ENCODE measurements at regions not wholly inside any gene's neighbourhood (a gene's known extent, or its start where the extent isn't known, plus 50 kb on each side); places are given as distances from the start of the nearest gene placed in this dataset.

DNA sequence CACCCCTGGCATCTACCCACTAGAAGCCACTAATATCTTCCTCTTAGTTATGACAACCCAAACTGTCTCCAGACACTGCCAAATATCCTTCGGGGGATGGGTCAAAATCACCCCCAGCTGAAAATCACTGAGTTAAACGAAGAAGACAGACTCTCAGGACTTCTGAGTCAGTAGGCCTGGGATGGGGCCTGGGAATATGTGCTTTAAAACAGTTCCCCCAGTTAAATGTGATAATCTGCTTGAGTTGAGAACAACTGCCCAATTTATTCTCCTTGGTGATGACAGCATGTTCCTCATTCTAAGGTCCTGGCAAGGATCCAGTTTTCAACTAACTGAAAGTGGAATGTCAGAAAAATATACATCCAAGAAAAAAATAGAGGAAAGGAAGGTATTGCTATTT lies 52.4 kb downstream of the CBLL2 start:
- DNase-seq = no peak

DNA sequence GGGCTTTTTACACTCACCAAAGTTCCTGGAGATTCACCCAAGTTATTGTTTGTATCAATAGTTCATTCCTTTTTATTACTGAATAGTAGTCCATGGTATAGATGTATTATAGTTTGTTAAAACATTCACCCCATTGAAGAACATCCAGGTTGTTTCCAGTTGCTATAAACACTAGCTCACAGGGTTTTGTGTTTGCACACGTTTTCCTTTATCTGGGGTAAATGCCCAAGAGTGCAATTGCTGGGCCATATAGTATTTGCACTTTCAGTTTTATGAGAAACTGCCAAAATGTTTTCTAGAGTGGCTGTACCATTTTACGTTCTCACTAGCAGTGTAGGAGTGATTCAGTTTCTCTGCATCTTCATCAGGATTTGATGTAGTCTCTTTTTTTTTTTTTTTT lies 57.1 kb downstream of the CBLL2 start:
- DNase-seq = no peak

DNA sequence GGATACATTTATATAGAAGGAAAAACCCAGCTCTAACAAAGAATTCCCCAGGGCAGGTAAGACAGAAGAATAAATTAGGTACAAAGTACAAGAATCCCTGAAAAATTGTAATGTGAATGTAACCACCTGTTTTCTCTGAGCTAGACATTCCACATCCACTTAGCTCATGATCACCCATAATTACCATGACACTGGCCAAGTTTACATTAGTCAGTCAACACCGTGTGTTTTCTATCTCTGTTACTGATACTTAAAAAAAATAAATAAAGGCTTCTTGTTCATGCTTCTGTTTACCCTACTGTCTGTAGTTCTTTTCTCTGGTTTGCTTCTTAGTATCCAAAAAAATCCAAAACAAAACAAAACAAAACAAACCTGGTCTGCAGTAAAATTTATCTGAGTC lies 66.0 kb downstream of the CBLL2 start:
- DNase-seq = no peak

DNA sequence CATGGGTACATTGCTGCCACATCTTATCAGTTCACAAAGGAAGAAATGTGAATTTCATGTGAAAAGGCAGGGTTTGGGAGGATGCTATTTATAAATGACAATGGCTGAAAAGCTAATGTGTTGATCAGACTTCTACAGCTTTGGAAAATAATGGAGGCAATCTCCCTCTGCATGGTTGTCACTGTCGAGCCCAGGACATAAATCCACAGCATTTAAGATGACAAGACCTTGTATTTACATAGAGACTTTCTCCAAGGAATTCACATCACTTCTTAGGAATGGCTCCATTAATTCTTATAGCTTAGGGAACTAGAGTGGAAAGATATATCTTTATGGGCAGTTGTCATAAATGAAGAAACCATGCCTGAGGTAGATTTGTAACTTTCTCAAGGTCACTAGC lies 66.7 kb downstream of the CBLL2 start:
- DNase-seq = no peak

DNA sequence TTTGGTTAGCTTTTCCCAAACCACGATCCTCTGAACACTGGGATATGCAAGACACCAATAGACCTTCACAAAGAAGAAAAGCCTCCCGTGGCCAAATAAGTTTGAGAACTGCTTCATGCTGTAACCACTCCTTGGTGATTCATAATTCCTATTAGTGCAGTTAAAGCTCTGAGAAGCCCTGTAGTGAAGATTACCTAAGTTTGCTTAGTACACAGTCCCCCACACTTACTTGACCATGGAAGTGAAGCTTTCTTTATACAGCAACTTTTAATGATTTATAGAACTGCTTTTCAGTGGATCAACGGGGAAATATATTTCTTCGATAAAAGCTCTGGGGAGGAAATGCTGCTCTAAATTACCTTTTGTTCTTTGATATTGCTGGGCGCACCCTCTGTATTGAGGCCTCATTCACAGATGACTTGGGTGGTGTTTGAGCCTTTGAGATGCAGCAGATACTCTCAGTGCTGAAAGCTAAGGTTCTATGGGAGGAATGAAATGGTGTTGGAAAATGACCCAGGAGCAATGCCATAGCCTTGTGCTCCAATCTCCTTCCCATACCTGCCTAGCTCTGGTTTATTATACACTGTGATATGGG lies 67.4 kb downstream of the CBLL2 start:
- no peak for DNase-seq

DNA sequence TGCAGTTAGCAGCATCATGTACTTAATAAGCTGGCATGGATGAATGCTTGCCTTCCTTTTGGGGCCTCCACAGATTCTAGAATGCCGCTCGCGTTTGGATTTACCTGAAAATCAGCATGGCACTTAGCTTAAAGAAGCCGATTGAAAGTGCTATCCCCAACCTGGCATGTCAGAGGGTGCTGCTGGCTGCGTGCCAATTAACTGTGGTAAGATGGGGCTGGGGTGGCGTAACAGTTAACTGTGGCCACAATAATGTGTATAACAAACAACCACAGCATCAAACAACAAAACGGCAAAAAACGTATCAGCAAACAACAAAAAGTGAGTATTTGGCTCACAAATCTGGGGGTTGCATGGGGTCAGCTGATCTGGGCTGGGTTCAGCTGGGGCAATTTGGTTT lies 70.5 kb downstream of the CBLL2 start:
- DNase-seq = no peak

DNA sequence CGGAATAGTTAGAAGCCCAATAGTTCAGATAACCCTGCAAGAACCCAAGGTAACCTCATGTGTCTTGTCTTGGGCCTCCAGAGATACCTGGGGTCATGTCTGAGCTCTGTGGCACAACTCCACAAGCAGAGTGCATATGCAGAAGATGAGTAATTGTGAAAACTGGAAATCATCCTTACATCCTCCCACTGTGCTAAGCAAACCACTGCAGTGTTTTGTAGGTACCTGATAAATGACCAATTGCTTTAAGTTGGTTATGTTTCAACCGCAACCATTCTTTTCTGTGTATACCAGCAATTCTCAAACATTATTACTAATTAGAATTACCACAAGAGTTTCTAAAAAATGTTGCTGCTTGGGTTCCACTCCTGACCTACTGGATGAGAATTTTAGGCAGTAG lies 73.2 kb downstream of the CBLL2 start:
- DNase-seq = no peak

DNA sequence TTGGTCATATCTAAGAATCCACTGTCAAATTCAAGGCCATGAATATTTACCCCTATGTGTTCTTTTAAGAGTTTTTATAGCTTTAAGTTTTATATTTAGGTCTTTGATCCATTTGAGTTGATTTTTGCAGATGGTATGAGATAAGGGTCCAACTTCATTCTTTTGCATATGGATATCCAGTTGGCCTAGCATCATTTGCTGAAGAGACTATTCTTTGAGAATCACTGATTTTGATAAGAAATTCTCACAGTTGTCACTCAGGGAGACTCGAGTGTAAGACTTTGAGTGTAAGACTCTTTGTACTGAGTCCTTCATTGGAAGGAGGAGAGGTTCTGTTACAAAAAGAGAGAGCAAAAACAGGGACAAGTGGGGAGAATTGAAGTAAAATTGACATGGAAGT lies 74.8 kb downstream of the CBLL2 start:
- no peak for DNase-seq

DNA sequence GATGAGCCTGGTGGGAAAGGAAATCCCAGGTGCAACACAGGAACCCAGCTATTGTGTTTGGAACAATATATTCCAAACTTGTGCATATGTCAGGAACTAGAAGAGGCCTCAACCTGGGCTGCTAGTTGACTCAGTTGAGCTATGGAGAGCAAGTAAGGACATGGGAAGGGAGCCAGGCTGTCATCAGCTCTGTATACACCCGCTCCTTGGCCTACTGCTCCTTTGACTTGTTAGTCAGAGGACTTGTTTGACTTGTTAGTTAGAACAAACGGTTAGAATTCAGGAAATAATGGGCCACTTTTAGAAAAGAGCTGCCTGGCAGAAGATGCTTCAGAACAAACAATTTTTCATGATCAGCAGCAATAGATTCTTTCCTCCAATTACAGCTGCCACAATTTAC lies 76.4 kb downstream of the CBLL2 start:
- DNase-seq = no peak

DNA sequence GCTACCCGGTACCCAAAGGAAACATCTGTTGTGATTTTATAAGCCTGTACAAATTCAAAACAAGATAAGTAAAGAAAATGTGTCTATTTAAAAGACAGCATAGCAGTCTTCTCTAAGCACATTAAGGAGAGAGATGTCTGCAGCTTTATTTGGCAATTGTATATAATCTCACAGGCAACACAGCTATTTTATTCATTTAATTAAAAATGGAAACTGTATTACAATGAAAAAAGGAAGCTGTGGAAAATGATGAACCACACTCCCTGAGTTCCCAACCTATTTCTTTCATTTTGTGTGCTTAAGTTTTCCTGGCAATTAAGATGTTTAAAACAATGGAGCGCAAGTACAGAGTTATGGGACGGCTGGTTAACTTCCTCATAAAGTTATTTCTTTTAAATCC lies 78.4 kb downstream of the CBLL2 start:
- DNase-seq = no peak

DNA sequence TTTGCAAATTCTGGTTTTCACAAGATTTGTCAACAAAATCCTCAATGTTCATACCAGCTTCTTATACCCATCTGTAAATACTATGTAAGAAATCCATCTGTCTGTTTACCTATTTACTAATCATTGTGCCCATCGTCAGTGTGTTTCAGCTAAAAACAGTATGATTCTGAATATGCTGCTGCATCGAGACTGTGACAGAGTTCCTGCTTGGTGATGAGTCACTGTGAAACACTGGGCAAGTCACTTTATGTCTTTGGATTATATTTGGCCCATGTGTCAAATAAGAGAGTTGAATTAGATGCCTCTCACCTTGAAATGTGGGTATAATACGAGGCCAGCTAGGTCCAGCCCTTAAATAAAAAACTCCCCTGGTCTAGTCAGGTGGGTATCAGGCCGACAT lies 79.3 kb downstream of the CBLL2 start:
- no peak for DNase-seq

DNA sequence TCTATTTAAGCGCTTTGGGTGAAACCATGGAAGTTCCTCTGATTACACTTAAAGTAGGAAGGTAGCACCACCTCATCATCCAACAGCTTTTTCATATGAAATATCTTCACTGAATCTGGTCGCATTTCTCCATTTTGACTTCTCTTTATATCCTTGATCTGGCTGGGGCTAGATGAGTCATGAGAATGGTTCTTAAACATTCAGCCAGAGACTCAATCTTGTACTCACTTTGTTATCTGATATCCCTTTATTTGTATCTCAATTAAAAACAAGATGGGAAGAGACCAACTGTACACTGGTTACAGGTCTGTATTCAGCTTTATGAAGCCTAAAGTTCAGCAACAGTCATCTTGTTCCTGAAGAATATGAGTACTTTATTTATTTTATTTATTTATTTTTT lies 84.9 kb downstream of the CBLL2 start:
- no peak for DNase-seq

DNA sequence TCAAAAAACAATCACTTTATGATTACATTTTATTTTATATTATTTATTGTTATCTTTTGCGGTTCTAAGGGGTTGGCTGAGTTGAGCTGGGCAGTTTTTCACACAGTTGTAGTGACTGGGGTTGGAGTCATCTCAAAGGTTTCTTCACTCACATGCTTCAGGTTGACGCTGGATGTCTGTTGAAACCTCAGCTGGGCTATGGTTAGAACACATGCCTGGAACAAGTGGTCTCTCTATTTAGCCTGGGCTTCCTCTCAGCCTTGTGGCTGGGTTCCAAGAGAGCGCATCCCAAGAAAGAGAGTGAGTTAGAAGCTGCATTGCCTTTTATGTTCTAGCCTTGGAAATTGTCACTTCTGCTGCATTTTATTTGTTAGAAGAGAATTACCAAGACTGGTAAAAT lies 87.4 kb downstream of the CBLL2 start:
- no peak for DNase-seq

DNA sequence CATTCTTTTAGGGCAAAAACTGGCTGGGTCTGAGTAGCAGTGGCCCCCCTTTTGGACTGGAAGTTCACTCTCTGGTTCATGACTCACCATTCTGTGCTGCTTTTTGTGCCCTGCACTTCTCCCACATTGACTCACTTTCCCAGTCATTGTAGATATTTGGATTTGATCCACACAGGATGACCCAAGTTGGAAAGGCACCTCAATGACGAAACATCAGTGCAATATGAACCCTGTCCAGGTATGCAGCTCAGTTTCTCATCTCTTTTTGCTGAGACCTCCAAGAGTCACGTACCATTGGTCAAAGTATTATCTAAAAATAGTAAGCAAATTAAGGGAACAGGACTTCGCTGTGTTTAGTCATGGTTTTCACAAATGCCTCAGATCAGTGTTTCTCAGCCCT lies 92.7 kb downstream of the CBLL2 start:
- no peak for DNase-seq

DNA sequence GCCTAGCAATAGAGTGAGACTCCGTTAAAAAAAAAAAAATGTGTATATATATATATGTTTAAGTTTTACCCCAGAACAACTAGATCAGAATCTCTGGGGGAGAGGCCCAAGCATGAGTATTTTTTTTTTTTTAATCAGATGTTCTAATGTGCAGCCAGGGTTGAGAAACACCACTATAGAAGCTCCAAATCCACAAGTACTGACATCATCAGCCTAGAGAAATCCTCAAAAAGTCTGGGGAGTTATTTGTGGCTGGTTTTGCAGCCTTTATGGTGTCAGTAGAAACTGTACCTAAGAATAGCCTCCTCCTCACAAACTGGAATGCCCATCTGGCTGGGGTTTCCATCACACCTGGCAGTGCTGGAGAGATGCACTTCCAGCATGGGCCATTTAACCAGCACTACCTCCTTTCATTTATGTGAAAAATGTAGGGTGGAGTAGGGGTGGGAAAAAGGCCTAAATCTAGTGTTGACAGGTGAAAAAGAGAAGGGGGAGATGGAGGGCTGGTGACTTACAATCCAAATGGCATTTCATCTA lies 93.5 kb downstream of the CBLL2 start:
- DNase-seq = no peak

DNA sequence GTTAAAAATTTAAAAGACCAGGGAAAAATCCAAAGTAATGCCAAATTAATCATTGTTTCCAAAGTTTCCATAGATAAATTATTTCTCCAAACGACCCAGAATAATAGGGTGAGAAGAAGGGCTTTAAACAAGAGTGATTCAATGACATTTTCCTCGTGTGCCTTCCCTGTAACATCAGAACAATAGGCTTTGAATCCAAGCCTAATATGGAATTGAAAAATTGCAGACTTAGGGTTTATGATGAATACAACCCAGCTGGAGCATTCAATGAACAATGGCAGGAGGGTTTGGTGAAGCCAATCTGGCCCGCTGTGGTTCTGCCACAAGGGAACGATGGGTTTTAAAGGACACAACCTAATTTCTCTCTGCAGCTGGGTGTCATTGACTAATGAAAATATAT lies 94.2 kb downstream of the CBLL2 start:
- no peak for DNase-seq

DNA sequence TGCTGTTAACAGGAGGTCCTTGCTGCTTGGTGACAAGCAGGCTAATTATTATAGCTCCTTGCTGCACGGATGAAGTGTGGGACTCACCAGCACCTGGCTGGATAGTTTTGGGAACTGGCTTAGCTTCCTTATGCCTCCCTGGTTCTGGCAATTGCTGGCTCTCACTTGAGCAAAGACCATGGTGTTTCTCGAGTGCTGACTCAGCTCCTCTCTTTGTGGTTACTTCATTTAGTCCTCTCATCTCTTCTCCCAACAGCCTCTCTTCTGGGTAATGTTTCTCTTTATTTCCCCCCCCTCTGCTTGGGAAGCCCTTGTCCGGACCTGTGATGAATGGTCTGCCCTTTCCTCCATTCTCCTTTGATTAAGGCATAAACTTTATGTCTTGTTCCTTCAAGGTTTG lies 100.4 kb downstream of the CBLL2 start:
- DNase-seq = no peak

DNA sequence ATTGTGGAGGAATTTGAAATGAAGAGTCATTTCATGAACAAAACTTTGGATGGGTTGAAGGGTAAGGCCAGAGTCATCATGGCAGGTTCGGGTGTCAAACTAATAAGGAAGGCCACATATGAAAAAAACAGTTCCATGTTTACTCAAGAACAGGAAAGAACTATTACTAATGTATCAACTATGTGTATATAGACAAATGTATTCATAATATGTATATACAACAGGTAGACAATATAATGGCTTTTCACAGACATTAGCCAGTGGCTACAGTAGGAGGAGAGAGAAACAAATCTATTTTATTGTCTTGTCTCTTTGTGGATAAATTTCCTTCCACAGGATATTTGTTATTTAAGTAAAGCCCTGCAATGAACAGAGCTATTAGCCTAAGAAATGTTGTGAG lies 101.1 kb downstream of the CBLL2 start:
- DNase-seq = peak; percentile 2 to 7

DNA sequence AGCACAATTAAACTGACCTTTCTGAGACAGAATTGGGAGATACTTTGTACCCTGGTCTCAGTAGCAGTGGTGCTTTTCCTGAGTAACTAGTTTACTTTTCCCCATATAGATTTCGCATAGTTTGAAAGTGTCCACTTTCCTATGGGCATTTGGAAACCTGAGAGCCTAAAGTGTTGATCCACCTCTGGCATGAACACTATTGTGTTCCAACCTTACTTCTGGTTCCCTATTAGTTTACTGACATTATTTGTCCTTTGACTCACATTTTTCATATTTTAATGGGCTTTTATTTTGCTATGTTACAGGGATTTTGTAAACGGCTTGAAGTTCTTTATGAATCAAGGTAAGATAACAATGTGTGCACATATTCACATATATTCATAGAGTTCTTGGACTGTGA lies 103.7 kb downstream of the CBLL2 start:
- no peak for DNase-seq

DNA sequence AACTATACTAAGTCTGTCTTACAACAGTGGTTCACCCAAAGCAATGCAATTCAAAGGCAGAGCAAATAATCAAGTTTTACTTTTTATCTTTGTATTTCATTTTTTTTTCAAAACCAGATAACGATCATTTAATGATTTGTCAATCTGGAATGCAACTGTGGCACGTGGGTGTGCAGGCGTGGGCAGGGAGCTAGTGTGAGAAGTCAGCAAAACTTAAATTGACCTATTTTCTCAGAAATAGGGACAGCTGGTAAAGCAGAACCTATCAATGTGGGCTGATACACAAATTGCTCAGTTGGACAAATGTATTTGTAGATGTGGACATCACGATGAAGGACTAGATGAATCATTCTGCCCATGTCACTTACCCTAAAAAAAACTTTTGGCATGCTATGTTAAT lies 105.6 kb downstream of the CBLL2 start:
- DNase-seq = no peak

DNA sequence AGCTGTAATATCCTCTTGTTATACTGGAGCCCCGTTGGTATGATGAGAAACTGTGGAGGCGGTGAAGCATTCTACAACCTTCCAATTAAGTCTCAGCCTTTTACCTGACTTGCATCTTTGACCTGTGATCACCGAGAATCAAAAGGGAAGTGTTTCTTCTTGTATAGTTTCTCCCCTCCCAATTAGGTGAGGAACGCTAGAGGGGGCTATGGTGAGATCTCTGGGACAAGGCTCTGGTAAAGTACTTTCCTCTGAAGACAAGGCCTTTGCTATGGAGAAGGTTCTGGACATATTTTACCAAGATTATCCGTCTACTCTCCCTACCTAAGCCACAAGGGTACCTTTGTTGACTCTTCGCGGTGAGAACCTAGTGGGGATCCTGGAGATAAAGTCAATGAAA lies 111.3 kb downstream of the CBLL2 start:
- peak in 1 of 2 experiments; percentile 28 for DNase-seq

DNA sequence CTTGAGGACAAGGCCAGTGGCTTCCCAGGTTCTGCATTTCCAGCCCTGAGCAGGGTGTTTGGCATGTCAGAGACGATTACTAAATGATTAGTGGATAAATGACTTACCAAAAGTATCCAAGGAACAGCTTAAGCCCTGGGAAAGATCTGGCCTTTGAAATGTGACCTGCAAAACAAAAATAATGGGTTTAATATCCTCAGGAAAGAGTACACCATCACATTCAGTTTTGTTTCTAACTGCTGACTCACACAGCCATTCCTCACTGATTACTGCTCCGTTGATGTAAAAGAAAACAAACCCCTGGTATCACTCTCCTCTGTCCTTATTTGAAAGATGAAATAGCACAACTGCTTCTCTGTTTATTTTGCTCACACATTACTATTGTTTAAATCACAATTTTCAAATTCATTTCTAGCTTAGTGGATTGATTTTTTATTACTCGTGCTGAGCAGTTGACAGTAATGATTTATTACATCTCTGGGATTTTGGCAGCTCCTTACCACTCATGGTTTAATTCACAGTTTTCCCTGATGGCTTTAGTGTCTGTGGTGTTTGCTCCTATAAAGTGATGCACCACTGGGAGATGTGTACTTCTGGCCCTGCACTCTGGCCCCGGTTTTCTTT lies 117.0 kb downstream of the CBLL2 start:
- DNase-seq = no peak

DNA sequence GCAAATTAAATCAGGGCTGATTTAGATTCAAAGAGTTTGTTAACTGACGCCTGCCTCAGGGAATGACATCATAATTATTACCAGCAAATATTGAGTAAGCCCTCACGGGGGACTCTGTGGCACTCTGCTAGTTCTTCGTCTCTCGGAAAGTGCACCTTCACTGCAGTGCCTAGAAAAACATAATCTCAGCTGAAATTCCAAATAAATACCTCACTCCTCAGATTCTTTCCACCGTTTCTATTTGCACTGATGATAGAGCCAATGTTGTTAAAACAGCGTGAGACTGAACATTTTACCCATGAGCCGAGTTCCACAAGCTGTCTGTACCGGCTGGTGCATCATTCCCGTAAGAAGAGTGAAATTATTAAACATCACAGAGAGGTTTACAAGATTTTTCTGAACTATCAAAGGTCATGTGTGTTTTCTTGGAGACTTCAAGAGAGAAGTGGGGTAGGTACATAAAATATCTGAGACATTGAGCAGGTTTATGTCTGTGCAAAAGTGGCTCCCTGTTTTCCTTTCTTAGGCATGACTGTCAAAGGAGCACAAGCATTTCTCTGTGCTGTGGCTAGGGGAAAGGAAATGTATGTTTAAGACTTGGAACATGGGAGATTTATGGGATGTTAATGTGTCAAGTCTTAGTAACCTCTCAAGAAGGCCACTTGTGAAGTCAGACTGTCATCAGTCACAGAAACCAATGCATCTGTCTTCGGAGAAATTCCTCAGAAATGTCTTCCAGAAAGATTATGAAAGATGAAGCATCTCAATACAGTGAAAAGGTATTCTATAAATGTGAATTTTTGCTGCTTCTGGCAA lies 119.6 kb downstream of the CBLL2 start:
- DNase-seq = no peak

DNA sequence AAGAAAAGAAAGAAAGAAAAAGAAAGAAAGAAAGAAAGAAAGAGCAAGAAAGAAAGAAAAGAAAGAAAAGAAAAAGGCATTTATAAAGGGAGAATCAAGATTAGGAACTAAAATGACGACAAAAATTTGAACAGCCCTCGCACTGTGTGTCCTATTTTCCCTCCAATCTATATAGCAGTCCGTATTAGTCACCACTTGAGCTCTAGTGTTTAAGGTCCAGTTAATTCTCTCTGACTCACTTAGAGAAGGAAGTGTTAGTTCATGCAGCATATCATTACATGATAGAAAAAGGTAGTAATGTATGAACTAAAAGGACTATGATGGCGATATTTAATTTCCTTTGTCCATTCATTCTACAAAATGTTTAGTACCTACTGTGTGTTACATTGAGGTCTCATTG lies 122.7 kb downstream of the CBLL2 start:
- no peak for DNase-seq
